ENCODE measurements at regions not wholly inside any gene's neighbourhood (a gene's known extent, or its start where the extent isn't known, plus 50 kb on each side); places are given as distances from the start of the nearest gene placed in this dataset.
"Not testable (repeated sequence)": the region's sequence is repeated elsewhere in the genome, so short reads cannot be mapped to it uniquely, and the experiment has no call there.

DNA sequence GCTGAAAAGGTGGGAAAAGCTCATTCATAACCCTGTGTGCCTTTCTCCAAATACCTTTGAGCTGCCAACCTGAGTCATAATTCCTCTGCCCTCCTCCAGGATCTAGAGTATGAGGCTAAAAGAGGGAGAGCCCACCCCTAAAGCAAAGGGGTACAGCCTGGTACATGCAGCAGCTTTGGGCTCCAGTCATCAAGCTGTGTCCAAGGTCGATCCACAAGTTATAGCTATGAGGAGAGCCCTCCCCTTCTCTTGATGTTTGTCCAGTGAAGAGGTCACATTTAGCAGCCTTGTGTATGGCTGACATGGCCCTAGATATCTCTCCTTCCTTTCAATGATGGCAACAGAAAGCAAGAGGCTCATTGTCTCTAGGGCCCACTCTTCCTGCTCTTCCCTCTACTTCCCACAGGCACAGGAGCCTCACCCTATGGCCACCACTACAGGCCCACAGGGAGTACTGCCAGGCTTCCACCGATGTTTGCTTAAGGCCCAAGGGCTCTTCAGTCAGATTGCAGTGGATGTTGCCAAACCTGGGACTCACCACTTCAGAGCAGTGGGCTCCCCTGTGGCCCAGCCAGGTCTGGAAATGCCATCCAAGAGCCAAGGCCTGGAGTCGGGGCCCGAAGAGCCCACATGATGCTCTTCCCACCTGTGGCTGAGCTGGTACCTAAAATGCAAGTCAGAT, 176.8 kb downstream of the CD83 start:
- Mint-ChIP-seq H3K27me3 (ENCODE audit: low read depth) (peaks cover 38% of the 10 kb centered on the region), H3K4me1 (no peaks in the 10 kb centered on the region), H3K36me3 (no peaks in the 10 kb centered on the region), H3K9me3 (no peaks in the 10 kb centered on the region), H3K27ac (no peak overlapping the region), H3K4me3 (no peak overlapping the region)
- TF ChIP-seq CTCF (IDR thresholded peaks at IDR 0.05; ENCODE audit: unreplicated experiment): no peak
- no peak for DNase-seq (ENCODE audit: low spot score in 2 of 2, unreplicated experiment in 2 of 2)

GRCh38 chr6:14296698-14297097, 179.1 kb downstream of the CD83 start:
- H3K9me3 Mint-ChIP-seq; DNase-seq (ENCODE audit: low spot score in 2 of 2, unreplicated experiment in 2 of 2); H3K27ac Mint-ChIP-seq; H3K4me1 Mint-ChIP-seq; H3K4me3 Mint-ChIP-seq; H3K36me3 Mint-ChIP-seq: not testable (repeated sequence)
- H3K27me3 Mint-ChIP-seq (ENCODE audit: low read depth): peaks cover 52% of the 10 kb centered on the region

DNA sequence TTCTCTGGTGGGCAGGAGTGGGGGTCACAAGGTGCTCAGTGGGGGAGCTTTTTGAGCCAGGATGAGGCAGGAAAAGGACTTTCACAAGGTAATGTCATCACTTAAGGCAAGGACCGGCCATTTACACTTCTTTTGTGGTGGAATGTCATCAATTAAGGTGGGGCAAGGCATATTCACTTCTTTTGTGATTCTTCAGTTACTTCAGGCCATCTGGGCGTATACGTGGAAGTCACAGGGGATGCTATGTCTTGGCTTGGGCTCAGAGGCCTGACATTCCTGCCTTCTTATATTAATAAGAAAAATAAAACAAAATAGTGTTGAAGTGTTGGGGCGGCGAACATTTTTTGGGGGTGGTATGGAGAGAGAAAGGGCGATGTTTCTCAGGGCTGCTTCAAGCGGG, 179.5 kb downstream of the CD83 start:
- H3K36me3 Mint-ChIP-seq; H3K9me3 Mint-ChIP-seq; DNase-seq (ENCODE audit: low spot score in 2 of 2, unreplicated experiment in 2 of 2); H3K4me3 Mint-ChIP-seq; H3K27ac Mint-ChIP-seq; H3K4me1 Mint-ChIP-seq: not testable (repeated sequence)
- peaks cover 54% of the 10 kb centered on the region for H3K27me3 Mint-ChIP-seq (ENCODE audit: low read depth)

DNA sequence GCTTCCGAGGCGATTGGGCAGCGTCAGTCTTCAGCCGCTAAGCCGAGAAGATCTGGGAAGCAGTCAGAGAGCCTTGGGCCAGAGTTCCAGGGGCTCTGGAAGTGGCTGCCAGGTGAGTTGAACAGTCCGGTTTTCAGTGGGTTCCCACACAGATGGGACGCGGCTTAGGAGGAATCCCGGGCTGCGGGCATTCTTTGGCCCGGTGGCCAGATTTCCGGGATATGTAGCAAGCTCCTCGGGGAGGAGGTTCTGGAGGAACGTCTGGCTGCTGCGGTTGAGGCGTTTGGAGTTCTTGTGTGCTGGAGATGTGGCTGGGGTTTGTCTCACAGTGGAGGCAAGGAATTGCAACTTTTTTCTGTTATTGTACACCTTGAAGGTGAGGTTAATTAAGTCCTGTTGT, 182.6 kb downstream of the CD83 start:
- H3K27me3 Mint-ChIP-seq (ENCODE audit: low read depth): peaks cover 74% of the 10 kb centered on the region
- H3K4me1 Mint-ChIP-seq; H3K4me3 Mint-ChIP-seq; H3K27ac Mint-ChIP-seq; DNase-seq (ENCODE audit: low spot score in 2 of 2, unreplicated experiment in 2 of 2); H3K36me3 Mint-ChIP-seq; H3K9me3 Mint-ChIP-seq: not testable (repeated sequence)

DNA sequence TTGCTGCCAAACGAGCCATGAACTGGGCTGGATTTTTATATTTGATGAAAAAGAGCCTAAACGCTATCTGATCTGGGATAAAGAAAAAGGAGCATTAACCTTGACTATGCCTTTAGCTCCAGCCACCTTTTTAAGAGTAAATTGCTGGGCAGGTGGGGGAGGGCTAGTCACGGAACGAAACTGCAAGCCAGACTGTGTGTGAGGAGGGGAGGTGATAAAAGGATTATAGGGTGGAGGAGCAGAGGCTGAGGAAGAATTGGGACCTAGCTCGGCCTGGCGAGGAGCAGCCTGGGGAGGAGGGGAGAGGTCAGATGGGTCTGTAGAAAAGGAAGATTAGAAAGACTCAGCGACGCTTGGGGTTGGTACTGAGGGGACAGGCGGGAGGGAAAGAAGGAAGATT, 183.1 kb downstream of the CD83 start:
- H3K36me3 Mint-ChIP-seq; H3K4me1 Mint-ChIP-seq; H3K4me3 Mint-ChIP-seq; H3K27ac Mint-ChIP-seq; H3K9me3 Mint-ChIP-seq; DNase-seq (ENCODE audit: low spot score in 2 of 2, unreplicated experiment in 2 of 2): not testable (repeated sequence)
- H3K27me3 Mint-ChIP-seq (ENCODE audit: low read depth): peaks cover 75% of the 10 kb centered on the region

- not testable (repeated sequence) for DNase-seq (ENCODE audit: low spot score in 2 of 2, unreplicated experiment in 2 of 2); H3K36me3 Mint-ChIP-seq; H3K4me3 Mint-ChIP-seq; H3K9me3 Mint-ChIP-seq; H3K4me1 Mint-ChIP-seq; H3K27ac Mint-ChIP-seq
- peaks cover 72% of the 10 kb centered on the region for H3K27me3 Mint-ChIP-seq (ENCODE audit: low read depth)
Observed at GRCh38 chr6:14301477-14301876, 183.9 kb downstream of the CD83 start.

GRCh38 chr6:14305131-14305530, 187.6 kb downstream of the CD83 start:
- Mint-ChIP-seq H3K27ac (no peak overlapping the region), H3K4me1 (peaks cover 17% of the 10 kb centered on the region), H3K9me3 (peaks cover 9% of the 10 kb centered on the region), H3K36me3 (no peaks in the 10 kb centered on the region), H3K27me3 (ENCODE audit: low read depth) (peaks cover 55% of the 10 kb centered on the region), H3K4me3 (no peak overlapping the region)
- DNase-seq (ENCODE audit: low spot score in 2 of 2, unreplicated experiment in 2 of 2): no peak
- TF ChIP-seq CTCF (IDR thresholded peaks at IDR 0.05; ENCODE audit: unreplicated experiment): no peak

DNA sequence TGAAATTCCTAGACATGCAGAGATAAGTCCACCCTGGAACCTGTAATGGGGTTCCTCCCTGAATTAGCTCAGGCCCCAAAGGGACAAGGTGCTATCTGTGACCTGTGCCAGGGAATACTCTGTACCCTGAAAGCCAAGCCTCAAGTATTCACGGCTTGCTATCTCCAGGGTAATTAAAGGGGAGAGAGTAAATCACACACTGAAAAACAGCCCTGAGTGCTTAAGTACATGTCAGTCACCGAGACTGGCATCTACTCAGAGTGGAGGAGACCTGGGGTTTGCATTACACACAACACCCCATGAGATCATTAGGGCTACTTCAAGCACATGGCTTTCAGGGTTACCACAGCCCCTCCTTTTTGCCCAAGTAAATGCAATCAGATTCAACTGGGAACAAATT, 188.1 kb downstream of the CD83 start:
- Mint-ChIP-seq H3K4me3 (no peak overlapping the region), H3K9me3 (peaks cover 9% of the 10 kb centered on the region), H3K4me1 (peaks cover 14% of the 10 kb centered on the region), H3K27ac (no peak overlapping the region), H3K36me3 (no peaks in the 10 kb centered on the region), H3K27me3 (ENCODE audit: low read depth) (peaks cover 50% of the 10 kb centered on the region)
- no peak for TF ChIP-seq CTCF (IDR thresholded peaks at IDR 0.05; ENCODE audit: unreplicated experiment)
- DNase-seq (ENCODE audit: low spot score in 2 of 2, unreplicated experiment in 2 of 2): no peak
